K562 (cell line): ENCODE measurements at regions not wholly inside any gene's neighbourhood (a gene's known extent, or its start where the extent isn't known, plus 50 kb on each side); places are given as distances from the start of the nearest gene placed in this dataset.

Experiments used
- JUN ChIP-seq, 2 experiments: sonication (generic) in 1 of 2; formaldehyde crosslinking in 1 of 2; IDR thresholded peaks; 2 replicates each; pipeline versions ENCODE4 v1.6.1 to v1.8.0; 2012 to 2022; ENCODE audit warnings: borderline replicate concordance in 2 of 2, mild to moderate bottlenecking in 2 of 2, improper control_type of control experiment in 1 of 2, low read depth in 1 of 2, low read length in 1 of 2, missing genetic modification reagents in 1 of 2
- TF ChIP-seq, protein P1 (sequence below), 3 experiments: IDR thresholded peaks in 2 of 3; conservative IDR thresholded peaks in 1 of 3; 2 replicates each; pipeline ENCODE4 v1.5.1; 2011 to 2012; ENCODE audit warnings: low read length in 3 of 3, mild to moderate bottlenecking in 3 of 3, control low read depth in 2 of 3, improper control_type of control experiment in 1 of 3, inconsistent platforms in 1 of 3, low read depth in 1 of 3, mixed read lengths in 1 of 3, moderate library complexity in 1 of 3; ENCODE audit not compliant: insufficient read depth in 2 of 3

DNA sequence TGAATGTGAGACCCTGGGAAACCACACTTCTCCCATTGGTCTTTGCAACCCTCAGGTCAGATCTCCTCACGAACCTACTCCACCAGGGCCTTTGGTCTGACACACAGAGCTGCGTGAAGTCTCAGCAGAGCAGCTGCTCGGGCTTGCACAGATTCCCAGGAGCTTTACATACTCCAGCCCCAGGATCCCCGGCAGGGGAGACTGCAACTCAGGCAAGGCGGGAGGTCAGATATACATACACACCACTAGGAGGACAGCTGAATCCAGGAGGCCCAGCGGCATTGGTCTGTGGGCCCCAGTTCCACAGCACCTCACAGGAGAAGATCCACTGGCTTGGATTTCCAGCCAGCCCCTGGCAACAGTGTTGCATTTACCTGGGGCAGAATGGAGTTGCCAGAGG lies 239.2 kb downstream of the GPAM start:
- TF ChIP-seq, protein P1, sequence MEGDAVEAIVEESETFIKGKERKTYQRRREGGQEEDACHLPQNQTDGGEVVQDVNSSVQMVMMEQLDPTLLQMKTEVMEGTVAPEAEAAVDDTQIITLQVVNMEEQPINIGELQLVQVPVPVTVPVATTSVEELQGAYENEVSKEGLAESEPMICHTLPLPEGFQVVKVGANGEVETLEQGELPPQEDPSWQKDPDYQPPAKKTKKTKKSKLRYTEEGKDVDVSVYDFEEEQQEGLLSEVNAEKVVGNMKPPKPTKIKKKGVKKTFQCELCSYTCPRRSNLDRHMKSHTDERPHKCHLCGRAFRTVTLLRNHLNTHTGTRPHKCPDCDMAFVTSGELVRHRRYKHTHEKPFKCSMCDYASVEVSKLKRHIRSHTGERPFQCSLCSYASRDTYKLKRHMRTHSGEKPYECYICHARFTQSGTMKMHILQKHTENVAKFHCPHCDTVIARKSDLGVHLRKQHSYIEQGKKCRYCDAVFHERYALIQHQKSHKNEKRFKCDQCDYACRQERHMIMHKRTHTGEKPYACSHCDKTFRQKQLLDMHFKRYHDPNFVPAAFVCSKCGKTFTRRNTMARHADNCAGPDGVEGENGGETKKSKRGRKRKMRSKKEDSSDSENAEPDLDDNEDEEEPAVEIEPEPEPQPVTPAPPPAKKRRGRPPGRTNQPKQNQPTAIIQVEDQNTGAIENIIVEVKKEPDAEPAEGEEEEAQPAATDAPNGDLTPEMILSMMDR (IDR thresholded peaks at IDR 0.05 in 2 of 3, conservative IDR thresholded peaks at IDR 0.05 in 1 of 3; ENCODE audit: insufficient read depth in 2 of 3, low read depth in 1 of 3, low read length in 3 of 3) = no peak
- TF ChIP-seq JUN (IDR thresholded peaks at IDR 0.05; ENCODE audit: borderline replicate concordance, low read depth, low read length) (no peak), JUN (CRISPR knock-in tag; IDR thresholded peaks at IDR 0.05; ENCODE audit: borderline replicate concordance) (no peak)
